ENCODE measurements at regions not wholly inside any gene's neighbourhood (a gene's known extent, or its start where the extent isn't known, plus 50 kb on each side); places are given as distances from the start of the nearest gene placed in this dataset.

DNA sequence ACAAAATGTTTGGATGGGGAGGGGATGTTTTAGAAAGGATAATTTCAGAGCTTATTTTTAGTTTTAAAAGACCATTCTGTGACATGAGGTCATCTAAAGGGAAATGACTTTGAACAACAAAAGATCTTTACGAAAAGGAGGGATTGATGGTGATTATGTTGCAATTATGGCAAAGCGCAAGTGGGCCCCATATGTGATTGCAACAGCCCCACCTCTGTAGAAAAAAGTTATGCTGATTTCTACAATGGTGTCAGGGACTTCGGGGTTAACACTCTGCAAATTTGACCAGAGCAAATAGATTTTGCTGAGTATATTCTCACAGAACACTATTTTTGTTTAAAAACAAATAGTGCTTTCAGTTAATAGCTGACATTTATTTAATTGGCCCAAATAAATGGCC lies 312.8 kb downstream of the NSG2 start:
- TF ChIP-seq, protein P1, sequence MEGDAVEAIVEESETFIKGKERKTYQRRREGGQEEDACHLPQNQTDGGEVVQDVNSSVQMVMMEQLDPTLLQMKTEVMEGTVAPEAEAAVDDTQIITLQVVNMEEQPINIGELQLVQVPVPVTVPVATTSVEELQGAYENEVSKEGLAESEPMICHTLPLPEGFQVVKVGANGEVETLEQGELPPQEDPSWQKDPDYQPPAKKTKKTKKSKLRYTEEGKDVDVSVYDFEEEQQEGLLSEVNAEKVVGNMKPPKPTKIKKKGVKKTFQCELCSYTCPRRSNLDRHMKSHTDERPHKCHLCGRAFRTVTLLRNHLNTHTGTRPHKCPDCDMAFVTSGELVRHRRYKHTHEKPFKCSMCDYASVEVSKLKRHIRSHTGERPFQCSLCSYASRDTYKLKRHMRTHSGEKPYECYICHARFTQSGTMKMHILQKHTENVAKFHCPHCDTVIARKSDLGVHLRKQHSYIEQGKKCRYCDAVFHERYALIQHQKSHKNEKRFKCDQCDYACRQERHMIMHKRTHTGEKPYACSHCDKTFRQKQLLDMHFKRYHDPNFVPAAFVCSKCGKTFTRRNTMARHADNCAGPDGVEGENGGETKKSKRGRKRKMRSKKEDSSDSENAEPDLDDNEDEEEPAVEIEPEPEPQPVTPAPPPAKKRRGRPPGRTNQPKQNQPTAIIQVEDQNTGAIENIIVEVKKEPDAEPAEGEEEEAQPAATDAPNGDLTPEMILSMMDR (IDR thresholded peaks at IDR 0.05) = no peak
- TF ChIP-seq EZH2 (IDR thresholded peaks at IDR 0.05) = no peak
- no peak for TF ChIP-seq EZH2phosphoT487 (IDR thresholded peaks at IDR 0.05)

Data from neural progenitor cell (in vitro differentiated cells).